ENCODE measurements at regions not wholly inside any gene's neighbourhood (a gene's known extent, or its start where the extent isn't known, plus 50 kb on each side); places are given as distances from the start of the nearest gene placed in this dataset.

GRCh38 chr18:60082790-60083189 is 183.0 kb downstream of the PMAIP1 start:
- TF ChIP-seq CTCF (IDR thresholded peaks at IDR 0.05), result no peak
- no peak for TF ChIP-seq EZH2phosphoT487 (IDR thresholded peaks at IDR 0.05)
